ENCODE measurements at regions not wholly inside any gene's neighbourhood (a gene's known extent, or its start where the extent isn't known, plus 50 kb on each side); places are given as distances from the start of the nearest gene placed in this dataset.

DNA sequence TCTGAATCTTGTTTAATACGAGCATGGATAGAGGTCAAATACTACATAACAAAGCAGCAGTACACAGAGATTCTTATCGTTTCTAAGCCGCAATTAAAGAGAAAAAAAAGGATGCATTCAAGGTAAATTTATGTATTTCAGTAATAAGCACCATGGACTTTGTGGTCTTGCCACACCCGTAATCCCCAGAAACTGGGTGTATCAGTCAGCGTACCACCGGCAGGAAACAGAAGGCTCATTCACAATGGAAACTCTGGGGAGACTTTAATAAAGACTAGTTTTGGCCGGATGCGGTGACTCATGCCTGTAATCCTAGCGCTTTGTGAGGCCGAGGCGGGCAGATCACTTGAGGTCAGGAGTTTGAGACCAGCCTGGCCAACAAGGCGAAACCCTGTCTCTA, 81.9 kb upstream of the ZNF280D start:
- no peak for DNase-seq
- Histone ChIP-seq H3K4me1 (no peaks in the 10 kb centered on the region), H3K9me3 (no peaks in the 10 kb centered on the region), H3K4me3 (ENCODE audit: low read depth, low read length) (no peak overlapping the region), H3K27me3 (no peaks in the 10 kb centered on the region), H3K36me3 (no peaks in the 10 kb centered on the region)
- TF ChIP-seq, protein P1, sequence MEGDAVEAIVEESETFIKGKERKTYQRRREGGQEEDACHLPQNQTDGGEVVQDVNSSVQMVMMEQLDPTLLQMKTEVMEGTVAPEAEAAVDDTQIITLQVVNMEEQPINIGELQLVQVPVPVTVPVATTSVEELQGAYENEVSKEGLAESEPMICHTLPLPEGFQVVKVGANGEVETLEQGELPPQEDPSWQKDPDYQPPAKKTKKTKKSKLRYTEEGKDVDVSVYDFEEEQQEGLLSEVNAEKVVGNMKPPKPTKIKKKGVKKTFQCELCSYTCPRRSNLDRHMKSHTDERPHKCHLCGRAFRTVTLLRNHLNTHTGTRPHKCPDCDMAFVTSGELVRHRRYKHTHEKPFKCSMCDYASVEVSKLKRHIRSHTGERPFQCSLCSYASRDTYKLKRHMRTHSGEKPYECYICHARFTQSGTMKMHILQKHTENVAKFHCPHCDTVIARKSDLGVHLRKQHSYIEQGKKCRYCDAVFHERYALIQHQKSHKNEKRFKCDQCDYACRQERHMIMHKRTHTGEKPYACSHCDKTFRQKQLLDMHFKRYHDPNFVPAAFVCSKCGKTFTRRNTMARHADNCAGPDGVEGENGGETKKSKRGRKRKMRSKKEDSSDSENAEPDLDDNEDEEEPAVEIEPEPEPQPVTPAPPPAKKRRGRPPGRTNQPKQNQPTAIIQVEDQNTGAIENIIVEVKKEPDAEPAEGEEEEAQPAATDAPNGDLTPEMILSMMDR (IDR thresholded peaks at IDR 0.05; ENCODE audit: low read depth, low read length), result no peak

GRCh38 chr15:56814429-56814828, 81.1 kb upstream of the ZNF280D start:
- TF ChIP-seq, protein P1 (IDR thresholded peaks at IDR 0.05; ENCODE audit: low read depth, low read length), result no peak
- no peak overlapping the region for H3K4me3 ChIP-seq (ENCODE audit: low read depth, low read length)
- no peaks in the 10 kb centered on the region for H3K27me3 ChIP-seq
- H3K4me1 ChIP-seq, result no peaks in the 10 kb centered on the region
- DNase-seq, result no peak
- H3K36me3 ChIP-seq, result no peaks in the 10 kb centered on the region
- H3K9me3 ChIP-seq, result no peaks in the 10 kb centered on the region

DNA sequence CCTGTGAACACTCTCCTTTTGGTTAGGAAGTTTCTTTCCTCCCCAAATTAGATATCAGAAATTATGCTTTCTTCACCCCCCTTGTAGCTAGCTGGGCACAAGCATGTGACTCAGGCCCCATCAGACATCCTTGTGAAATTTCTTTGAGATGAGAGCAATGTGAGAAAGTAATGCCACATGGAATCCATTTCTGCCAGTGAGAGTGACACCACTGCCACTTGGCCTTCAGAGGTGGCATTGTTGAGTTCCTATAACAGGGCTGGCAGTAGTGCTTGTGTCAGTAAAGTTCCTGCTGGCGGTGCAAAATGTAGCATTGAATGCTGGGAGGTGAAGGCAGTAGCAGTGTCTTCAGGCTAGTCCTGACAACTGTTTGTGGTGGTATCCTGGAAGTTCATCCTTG, 80.7 kb upstream of the ZNF280D start:
- TF ChIP-seq, protein P1 (IDR thresholded peaks at IDR 0.05; ENCODE audit: low read depth, low read length), result no peak
- Histone ChIP-seq H3K4me3 (ENCODE audit: low read depth, low read length) (no peak overlapping the region), H3K27me3 (no peaks in the 10 kb centered on the region), H3K9me3 (no peaks in the 10 kb centered on the region), H3K4me1 (no peaks in the 10 kb centered on the region), H3K36me3 (no peaks in the 10 kb centered on the region)
- DNase-seq, result no peak

GRCh38 chr15:56812961-56813360, 79.7 kb upstream of the ZNF280D start:
- Histone ChIP-seq H3K27me3 (no peaks in the 10 kb centered on the region), H3K4me1 (no peaks in the 10 kb centered on the region), H3K9me3 (peaks cover 3% of the 10 kb centered on the region), H3K36me3 (no peaks in the 10 kb centered on the region), H3K4me3 (ENCODE audit: low read depth, low read length) (no peak overlapping the region)
- TF ChIP-seq, protein P1 (IDR thresholded peaks at IDR 0.05; ENCODE audit: low read depth, low read length), result no peak
- DNase-seq, result no peak

DNA sequence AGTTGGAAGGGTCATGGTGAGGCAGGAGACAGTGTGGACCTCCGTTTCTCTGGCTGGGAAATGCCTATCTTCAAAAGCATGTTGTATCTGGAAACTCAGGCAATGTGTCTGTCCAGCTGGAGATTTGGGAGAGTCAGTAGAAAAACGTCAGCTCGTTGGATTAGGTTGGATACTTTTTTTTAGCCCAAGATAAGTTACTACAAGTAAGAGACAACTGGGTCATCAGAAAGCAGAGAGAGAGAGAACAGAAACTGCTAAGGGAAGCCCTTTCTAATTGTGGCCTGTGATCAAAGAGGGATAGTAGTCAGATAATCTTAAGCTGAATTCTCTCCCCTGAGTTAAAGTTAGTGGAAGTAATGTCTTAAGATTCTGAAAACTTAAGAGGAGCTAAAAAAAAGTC, 78.9 kb upstream of the ZNF280D start:
- Histone ChIP-seq H3K4me3 (ENCODE audit: low read depth, low read length) (no peak overlapping the region), H3K27me3 (no peaks in the 10 kb centered on the region), H3K4me1 (no peaks in the 10 kb centered on the region), H3K36me3 (no peaks in the 10 kb centered on the region), H3K9me3 (peaks cover 5% of the 10 kb centered on the region)
- no peak for DNase-seq
- TF ChIP-seq, protein P1 (IDR thresholded peaks at IDR 0.05; ENCODE audit: low read depth, low read length), result no peak

DNA sequence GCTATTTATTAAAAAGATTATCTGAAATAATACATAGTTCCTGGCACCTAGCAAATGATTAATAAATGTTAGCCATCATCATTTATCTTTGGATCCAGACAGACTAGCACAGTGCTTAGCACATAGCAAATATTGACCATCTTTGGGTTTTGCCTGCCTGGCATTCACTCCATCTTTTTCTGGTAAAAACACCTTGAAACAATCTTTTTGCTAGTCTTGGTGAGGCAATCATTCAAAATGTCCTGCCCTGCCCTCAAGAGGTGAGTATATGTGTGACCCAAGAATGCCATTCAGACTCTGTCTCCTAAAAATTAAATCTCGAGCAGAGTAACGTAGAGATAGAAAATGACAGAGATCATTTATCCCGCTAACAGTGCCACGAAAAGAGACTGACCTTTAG, 78.3 kb upstream of the ZNF280D start:
- H3K9me3 ChIP-seq, result peaks cover 5% of the 10 kb centered on the region
- no peaks in the 10 kb centered on the region for H3K4me1 ChIP-seq
- H3K36me3 ChIP-seq, result no peaks in the 10 kb centered on the region
- H3K4me3 ChIP-seq (ENCODE audit: low read depth, low read length), result no peak overlapping the region
- TF ChIP-seq, protein P1 (IDR thresholded peaks at IDR 0.05; ENCODE audit: low read depth, low read length), result no peak
- H3K27me3 ChIP-seq, result no peaks in the 10 kb centered on the region
- no peak for DNase-seq
